ENCODE measurements at regions not wholly inside any gene's neighbourhood (a gene's known extent, or its start where the extent isn't known, plus 50 kb on each side); places are given as distances from the start of the nearest gene placed in this dataset.

DNA sequence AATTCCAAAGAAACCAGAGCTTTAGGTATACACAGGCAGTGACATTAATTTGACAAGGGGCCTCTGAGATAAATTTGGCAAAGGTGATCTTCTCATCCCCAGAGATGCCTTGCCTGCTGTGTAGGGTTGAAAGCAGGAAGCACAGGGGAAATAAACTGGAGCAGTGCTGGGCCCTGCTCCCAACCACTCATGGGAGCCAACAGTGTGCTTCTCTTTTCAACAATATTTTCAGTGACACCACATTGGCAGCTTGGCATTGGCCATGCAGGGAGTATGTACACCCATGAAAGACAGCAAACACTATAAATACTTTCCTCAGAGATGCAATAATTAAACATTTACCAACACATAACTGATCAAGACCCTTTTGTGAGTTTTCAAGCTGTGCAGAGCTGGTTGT is 90.7 kb upstream of the F13A1 start:
- Histone ChIP-seq H3K27me3 (no peaks in the 10 kb centered on the region), H3K9me3 (no peaks in the 10 kb centered on the region), H3K4me1 (peaks cover 15% of the 10 kb centered on the region), H3K36me3 (no peaks in the 10 kb centered on the region), H3K27ac (no peak overlapping the region), H3K4me3 (no peak overlapping the region)
- TF ChIP-seq POLR2AphosphoS5 (IDR thresholded peaks at IDR 0.05): no peak
- no peak for TF ChIP-seq EP300 (IDR thresholded peaks at IDR 0.05)
- TF ChIP-seq POLR2A (IDR thresholded peaks at IDR 0.05): no peak
- TF ChIP-seq CTCF (IDR thresholded peaks at IDR 0.05): no peak
- no peak for DNase-seq (ENCODE audit: low spot score in 2 of 2)

- H3K27me3 ChIP-seq: no peaks in the 10 kb centered on the region
- H3K27ac ChIP-seq: no peak overlapping the region
- no peak for TF ChIP-seq POLR2AphosphoS5 (IDR thresholded peaks at IDR 0.05)
- TF ChIP-seq POLR2A (IDR thresholded peaks at IDR 0.05): no peak
- no peak for TF ChIP-seq CTCF (IDR thresholded peaks at IDR 0.05)
- TF ChIP-seq EP300 (IDR thresholded peaks at IDR 0.05): no peak
- H3K9me3 ChIP-seq: no peaks in the 10 kb centered on the region
- 68% methylated on average over 4 of the region's 4 CpGs for WGBS
- peaks cover 5% of the 10 kb centered on the region for H3K4me1 ChIP-seq
- no peaks in the 10 kb centered on the region for H3K36me3 ChIP-seq
- H3K4me3 ChIP-seq: no peak overlapping the region
- DNase-seq (ENCODE audit: low spot score in 2 of 2): no peak
These were observed 91.8 kb upstream of the F13A1 start for GRCh38 chr6:6412221-6412620.

GRCh38 chr6:6412700-6413099 is 92.2 kb upstream of the F13A1 start:
- Histone ChIP-seq H3K36me3 (no peaks in the 10 kb centered on the region), H3K4me1 (peaks cover under 1% of the 10 kb centered on the region), H3K27ac (no peak overlapping the region), H3K9me3 (no peaks in the 10 kb centered on the region), H3K27me3 (no peaks in the 10 kb centered on the region), H3K4me3 (no peak overlapping the region)
- 92% methylated on average over 4 of the region's 4 CpGs for WGBS
- no peak for TF ChIP-seq POLR2AphosphoS5 (IDR thresholded peaks at IDR 0.05)
- TF ChIP-seq POLR2A (IDR thresholded peaks at IDR 0.05): no peak
- no peak for TF ChIP-seq CTCF (IDR thresholded peaks at IDR 0.05)
- TF ChIP-seq EP300 (IDR thresholded peaks at IDR 0.05): no peak
- DNase-seq (ENCODE audit: low spot score in 2 of 2): no peak

GRCh38 chr6:6414931-6415330 is 94.5 kb upstream of the F13A1 start:
- WGBS: 83% methylated on average over 5 of the region's 5 CpGs
- no peak overlapping the region for H3K4me3 ChIP-seq
- TF ChIP-seq POLR2A (IDR thresholded peaks at IDR 0.05): no peak
- no peak for TF ChIP-seq CTCF (IDR thresholded peaks at IDR 0.05)
- no peak for TF ChIP-seq POLR2AphosphoS5 (IDR thresholded peaks at IDR 0.05)
- no peak for TF ChIP-seq EP300 (IDR thresholded peaks at IDR 0.05)
- H3K27me3 ChIP-seq: no peaks in the 10 kb centered on the region
- H3K4me1 ChIP-seq: no peaks in the 10 kb centered on the region
- H3K36me3 ChIP-seq: no peaks in the 10 kb centered on the region
- H3K9me3 ChIP-seq: no peaks in the 10 kb centered on the region
- no peak for DNase-seq (ENCODE audit: low spot score in 2 of 2)
- H3K27ac ChIP-seq: no peak overlapping the region

DNA sequence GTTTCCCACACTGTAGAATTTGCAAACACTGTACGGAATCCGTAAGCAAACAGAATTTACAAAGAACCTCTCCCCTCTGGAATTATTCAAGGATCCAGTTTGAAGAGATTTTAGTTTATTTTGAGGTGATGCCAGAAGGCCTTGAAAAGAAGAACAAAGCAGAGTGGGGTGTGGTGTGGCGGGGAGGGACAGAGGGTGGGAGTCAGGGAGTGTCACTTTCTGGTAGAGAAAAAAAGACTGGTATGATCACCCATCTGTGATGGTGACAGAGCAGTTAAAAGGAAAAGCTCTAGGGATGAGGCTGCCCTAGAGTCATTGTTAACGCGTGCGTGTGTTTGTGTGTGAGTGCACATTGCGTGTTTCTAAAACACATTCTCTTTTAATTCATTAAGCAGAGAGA is 97.0 kb upstream of the F13A1 start:
- no peak for DNase-seq (ENCODE audit: low spot score in 2 of 2)
- WGBS: 73% methylated on average over 7 of the region's 7 CpGs

More for the DNA sequence above, 97.0 kb upstream of the F13A1 start:
- H3K4me3 ChIP-seq: no peak overlapping the region
- no peaks in the 10 kb centered on the region for H3K27me3 ChIP-seq
- H3K4me1 ChIP-seq: no peaks in the 10 kb centered on the region
- no peak overlapping the region for H3K27ac ChIP-seq
- TF ChIP-seq CTCF (IDR thresholded peaks at IDR 0.05) (no peak), POLR2AphosphoS5 (IDR thresholded peaks at IDR 0.05) (no peak), EP300 (IDR thresholded peaks at IDR 0.05) (no peak), POLR2A (IDR thresholded peaks at IDR 0.05) (no peak)
- no peaks in the 10 kb centered on the region for H3K36me3 ChIP-seq
- no peaks in the 10 kb centered on the region for H3K9me3 ChIP-seq
